ENCODE measurements at regions not wholly inside any gene's neighbourhood (a gene's known extent, or its start where the extent isn't known, plus 50 kb on each side); places are given as distances from the start of the nearest gene placed in this dataset.

DNA sequence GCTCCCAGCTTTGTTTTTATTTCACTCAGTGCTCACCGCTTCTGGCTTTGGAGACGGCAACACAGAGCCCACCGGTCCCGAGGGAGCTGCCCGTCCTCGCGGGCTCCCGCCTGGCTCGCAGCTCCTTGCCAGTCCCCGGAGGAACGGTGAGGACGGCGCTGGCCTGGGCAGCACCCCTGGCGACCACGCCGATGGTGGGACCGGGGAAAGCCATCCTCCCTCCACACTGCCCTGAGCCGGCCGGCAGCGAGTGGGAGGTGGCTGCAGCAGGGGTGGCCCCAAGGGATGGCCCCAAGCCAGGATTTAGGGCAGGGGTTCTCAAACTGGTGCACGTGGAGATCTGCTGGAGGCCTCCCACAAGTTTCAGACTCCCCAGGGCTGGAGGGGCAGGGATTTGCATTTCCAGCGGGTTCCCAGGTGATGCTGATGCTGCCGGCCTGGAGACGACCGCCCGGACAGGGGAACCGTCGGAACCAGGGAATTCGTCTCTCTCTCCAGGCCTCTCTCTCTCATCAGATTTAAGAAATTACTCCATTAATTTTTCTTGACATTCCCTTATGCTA is 293.2 kb upstream of the IRX4 start:
- H3K4me1 ChIP-seq (ENCODE audit: insufficient read depth, low read length), result no peaks in the 10 kb centered on the region; the same call in 1 of the 2 replicates
- no peak overlapping the region for H3K4me3 ChIP-seq (ENCODE audit: low read length)
- H3K36me3 ChIP-seq (ENCODE audit: insufficient read depth, low read depth, low read length), result no peaks in the 10 kb centered on the region
- no peaks in the 10 kb centered on the region for H3K27me3 ChIP-seq (ENCODE audit: insufficient read depth, low read length)
- H3K9ac ChIP-seq (ENCODE audit: low read depth, low read length), result no peak overlapping the region
- H3K27ac ChIP-seq (ENCODE audit: low read length), result no peak overlapping the region
- H3K9me3 ChIP-seq (ENCODE audit: insufficient read depth, low read depth, low read length), result no peaks in the 10 kb centered on the region

- no peak overlapping the region for H3K4me3 ChIP-seq (ENCODE audit: low read length)
- no peak overlapping the region for H3K9ac ChIP-seq (ENCODE audit: low read depth, low read length)
- H3K27me3 ChIP-seq (ENCODE audit: insufficient read depth, low read length), result no peaks in the 10 kb centered on the region
- H3K4me1 ChIP-seq (ENCODE audit: insufficient read depth, low read length), result no peaks in the 10 kb centered on the region; the same call in 1 of the 2 replicates
- H3K36me3 ChIP-seq (ENCODE audit: insufficient read depth, low read depth, low read length), result no peaks in the 10 kb centered on the region
- H3K27ac ChIP-seq (ENCODE audit: low read length), result no peak overlapping the region
- no peaks in the 10 kb centered on the region for H3K9me3 ChIP-seq (ENCODE audit: insufficient read depth, low read depth, low read length)
Measured at GRCh38 chr5:2175041-2175440, 292.3 kb upstream of the IRX4 start.

- Histone ChIP-seq H3K27me3 (ENCODE audit: insufficient read depth, low read length) (no peaks in the 10 kb centered on the region), H3K4me1 (ENCODE audit: insufficient read depth, low read length) (no peaks in the 10 kb centered on the region; the same call in 1 of the 2 replicates), H3K9ac (ENCODE audit: low read depth, low read length) (no peak overlapping the region), H3K27ac (ENCODE audit: low read length) (no peak overlapping the region), H3K4me3 (ENCODE audit: low read length) (no peak overlapping the region), H3K36me3 (ENCODE audit: insufficient read depth, low read depth, low read length) (no peaks in the 10 kb centered on the region), H3K9me3 (ENCODE audit: insufficient read depth, low read depth, low read length) (no peaks in the 10 kb centered on the region)
Measured at GRCh38 chr5:2174538-2174937, 291.8 kb upstream of the IRX4 start.

GRCh38 chr5:2173151-2173834 is 290.6 kb upstream of the IRX4 start:
- Histone ChIP-seq H3K4me3 (ENCODE audit: low read length) (no peak overlapping the region), H3K9me3 (ENCODE audit: insufficient read depth, low read depth, low read length) (no peaks in the 10 kb centered on the region), H3K36me3 (ENCODE audit: insufficient read depth, low read depth, low read length) (no peaks in the 10 kb centered on the region), H3K4me1 (ENCODE audit: insufficient read depth, low read length) (no peaks in the 10 kb centered on the region; the same call in 1 of the 2 replicates), H3K27ac (ENCODE audit: low read length) (no peak overlapping the region), H3K27me3 (ENCODE audit: insufficient read depth, low read length) (no peaks in the 10 kb centered on the region), H3K9ac (ENCODE audit: low read depth, low read length) (no peak overlapping the region)

DNA sequence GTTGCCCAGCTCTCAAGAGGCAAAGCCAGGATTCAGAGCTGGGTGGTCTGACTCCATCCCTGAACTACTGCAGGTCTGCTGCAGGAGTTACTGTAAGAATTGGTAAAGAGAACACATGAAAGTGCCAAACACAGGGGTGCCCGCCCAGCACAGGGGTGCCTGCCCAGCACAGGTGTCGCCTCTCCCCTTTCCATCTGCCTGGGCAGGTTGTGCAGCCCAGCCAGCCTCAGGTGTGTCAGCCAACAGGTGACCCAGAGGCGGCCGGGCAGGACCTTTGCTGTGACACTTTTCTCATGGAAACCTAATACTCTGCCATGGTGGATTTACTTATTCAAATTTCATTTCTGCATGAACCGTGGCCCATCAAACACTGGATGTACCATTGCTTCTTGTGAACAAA is 289.7 kb upstream of the IRX4 start:
- no peak overlapping the region for H3K9ac ChIP-seq (ENCODE audit: low read depth, low read length)
- no peaks in the 10 kb centered on the region for H3K36me3 ChIP-seq (ENCODE audit: insufficient read depth, low read depth, low read length)
- no peaks in the 10 kb centered on the region for H3K9me3 ChIP-seq (ENCODE audit: insufficient read depth, low read depth, low read length)

GRCh38 chr5:2170761-2171160 is 288.0 kb upstream of the IRX4 start:
- no peak overlapping the region for H3K4me3 ChIP-seq (ENCODE audit: low read length)
- H3K27ac ChIP-seq (ENCODE audit: low read length), result no peak overlapping the region
- H3K36me3 ChIP-seq (ENCODE audit: insufficient read depth, low read depth, low read length), result no peaks in the 10 kb centered on the region
- H3K27me3 ChIP-seq (ENCODE audit: insufficient read depth, low read length), result no peaks in the 10 kb centered on the region
- H3K4me1 ChIP-seq (ENCODE audit: insufficient read depth, low read length), result no peaks in the 10 kb centered on the region; the same call in 1 of the 2 replicates
- H3K9me3 ChIP-seq (ENCODE audit: insufficient read depth, low read depth, low read length), result no peaks in the 10 kb centered on the region
- H3K9ac ChIP-seq (ENCODE audit: low read depth, low read length), result no peak overlapping the region

More for the DNA sequence above, 289.7 kb upstream of the IRX4 start:
- H3K4me1 ChIP-seq (ENCODE audit: insufficient read depth, low read length), result no peaks in the 10 kb centered on the region; the same call in 1 of the 2 replicates
- no peak overlapping the region for H3K4me3 ChIP-seq (ENCODE audit: low read length)
- H3K27me3 ChIP-seq (ENCODE audit: insufficient read depth, low read length), result no peaks in the 10 kb centered on the region
- no peak overlapping the region for H3K27ac ChIP-seq (ENCODE audit: low read length)

GRCh38 chr5:2169850-2170760 is 287.4 kb upstream of the IRX4 start:
- H3K27ac ChIP-seq (ENCODE audit: low read length), result no peak overlapping the region
- peaks cover 2% of the 10 kb centered on the region; the same call in 1 of the 2 replicates for H3K4me1 ChIP-seq (ENCODE audit: insufficient read depth, low read length)

GRCh38 chr5:2169430-2169808 is 286.7 kb upstream of the IRX4 start:
- Histone ChIP-seq H3K9me3 (ENCODE audit: insufficient read depth, low read depth, low read length) (no peaks in the 10 kb centered on the region), H3K4me3 (ENCODE audit: low read length) (no peak overlapping the region), H3K36me3 (ENCODE audit: insufficient read depth, low read depth, low read length) (no peaks in the 10 kb centered on the region), H3K9ac (ENCODE audit: low read depth, low read length) (no peak overlapping the region), H3K4me1 (ENCODE audit: insufficient read depth, low read length) (peaks cover 5% of the 10 kb centered on the region; the same call in 1 of the 2 replicates), H3K27me3 (ENCODE audit: insufficient read depth, low read length) (no peaks in the 10 kb centered on the region), H3K27ac (ENCODE audit: low read length) (no peak overlapping the region)

More at GRCh38 chr5:2169850-2170760, 287.4 kb upstream of the IRX4 start:
- no peaks in the 10 kb centered on the region for H3K36me3 ChIP-seq (ENCODE audit: insufficient read depth, low read depth, low read length)
- H3K27me3 ChIP-seq (ENCODE audit: insufficient read depth, low read length), result no peaks in the 10 kb centered on the region
- no peak overlapping the region for H3K4me3 ChIP-seq (ENCODE audit: low read length)
- no peak overlapping the region for H3K9ac ChIP-seq (ENCODE audit: low read depth, low read length)
- H3K9me3 ChIP-seq (ENCODE audit: insufficient read depth, low read depth, low read length), result no peaks in the 10 kb centered on the region

GRCh38 chr5:2168601-2169429 is 286.1 kb upstream of the IRX4 start:
- no peaks in the 10 kb centered on the region for H3K27me3 ChIP-seq (ENCODE audit: insufficient read depth, low read length)
- H3K27ac ChIP-seq (ENCODE audit: low read length), result no peak overlapping the region
- H3K9me3 ChIP-seq (ENCODE audit: insufficient read depth, low read depth, low read length), result no peaks in the 10 kb centered on the region
- H3K36me3 ChIP-seq (ENCODE audit: insufficient read depth, low read depth, low read length), result no peaks in the 10 kb centered on the region
- H3K4me1 ChIP-seq (ENCODE audit: insufficient read depth, low read length), result peaks cover 9% of the 10 kb centered on the region
- H3K4me3 ChIP-seq (ENCODE audit: low read length), result no peak overlapping the region
- H3K9ac ChIP-seq (ENCODE audit: low read depth, low read length), result no peak overlapping the region

DNA sequence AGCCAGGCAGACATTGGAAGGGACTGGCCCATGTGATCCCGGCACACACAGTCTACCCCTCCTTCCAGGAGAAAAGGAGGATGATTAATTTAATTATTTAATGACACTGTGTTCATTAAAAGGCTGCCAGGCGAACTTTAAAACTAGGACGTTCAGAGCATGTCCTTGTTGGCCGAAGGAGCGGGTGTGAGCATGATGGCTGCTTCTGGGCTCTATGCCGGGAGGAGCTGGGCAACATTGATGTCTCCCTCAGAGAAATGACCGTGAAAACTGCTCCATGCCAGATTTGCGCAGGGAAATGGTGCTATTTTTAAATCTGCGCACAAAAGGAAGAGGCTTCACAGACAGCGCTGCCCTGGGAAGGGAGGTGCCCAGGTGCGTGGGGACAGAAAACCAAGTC is 284.9 kb upstream of the IRX4 start:
- no peaks in the 10 kb centered on the region for H3K36me3 ChIP-seq (ENCODE audit: insufficient read depth, low read depth, low read length)
- H3K4me3 ChIP-seq (ENCODE audit: low read length), result no peak overlapping the region
- no peak overlapping the region for H3K9ac ChIP-seq (ENCODE audit: low read depth, low read length)
- H3K27me3 ChIP-seq (ENCODE audit: insufficient read depth, low read length), result no peaks in the 10 kb centered on the region
- H3K9me3 ChIP-seq (ENCODE audit: insufficient read depth, low read depth, low read length), result no peaks in the 10 kb centered on the region
- H3K27ac ChIP-seq (ENCODE audit: low read length), result no peak overlapping the region
- H3K4me1 ChIP-seq (ENCODE audit: insufficient read depth, low read length), result peaks cover 9% of the 10 kb centered on the region

DNA sequence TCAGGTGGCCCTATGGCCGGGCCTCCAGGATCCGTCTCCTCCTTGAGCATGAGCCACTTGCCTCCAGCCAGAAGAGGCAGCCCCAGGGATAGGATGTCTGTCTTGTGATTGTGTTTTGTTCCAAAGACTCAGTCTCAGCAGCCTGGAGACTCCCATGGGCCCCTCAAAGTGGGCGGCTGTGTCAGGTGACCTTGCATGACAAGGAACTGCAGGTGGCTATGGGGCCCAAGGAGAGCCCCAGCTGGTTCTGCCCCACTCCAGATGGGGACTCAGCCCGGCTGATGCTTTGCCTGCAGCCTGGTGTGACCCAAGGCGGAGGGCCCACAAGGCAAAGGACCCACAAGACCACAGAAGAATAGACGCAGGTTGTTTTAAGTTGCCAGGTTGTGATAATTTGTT is 284.3 kb upstream of the IRX4 start:
- no peak overlapping the region for H3K27ac ChIP-seq (ENCODE audit: low read length)
- H3K36me3 ChIP-seq (ENCODE audit: insufficient read depth, low read depth, low read length), result no peaks in the 10 kb centered on the region
- no peaks in the 10 kb centered on the region for H3K9me3 ChIP-seq (ENCODE audit: insufficient read depth, low read depth, low read length)
- H3K4me1 ChIP-seq (ENCODE audit: insufficient read depth, low read length), result peaks cover 9% of the 10 kb centered on the region
- no peak overlapping the region for H3K9ac ChIP-seq (ENCODE audit: low read depth, low read length)
- H3K27me3 ChIP-seq (ENCODE audit: insufficient read depth, low read length), result no peaks in the 10 kb centered on the region
- no peak overlapping the region for H3K4me3 ChIP-seq (ENCODE audit: low read length)

Data from iPS-20b (cell line).